ENCODE measurements at regions not wholly inside any gene's neighbourhood (a gene's known extent, or its start where the extent isn't known, plus 50 kb on each side); places are given as distances from the start of the nearest gene placed in this dataset.

GRCh38 chr18:49677762-49678413 is 116.0 kb downstream of the LIPG start:
- TF ChIP-seq POLR2A (IDR thresholded peaks at IDR 0.05) (no peak), CTCF (IDR thresholded peaks at IDR 0.05) (no peak)
